HL-60 (cell line): ENCODE measurements at regions not wholly inside any gene's neighbourhood (a gene's known extent, or its start where the extent isn't known, plus 50 kb on each side); places are given as distances from the start of the nearest gene placed in this dataset.

Source experiments
- GABPA ChIP-seq: IDR thresholded peaks from 2 replicates; pipeline ENCODE4 v1.6.1; 2012; ENCODE audit warnings: low read depth
- POLR2AphosphoS5 ChIP-seq: IDR thresholded peaks from 2 replicates; pipeline ENCODE4 v1.6.1; 2012; ENCODE audit warnings: low read depth
- SPI1 ChIP-seq: IDR thresholded peaks from 2 replicates; pipeline ENCODE4 v1.6.1; 2012; ENCODE audit warnings: low read depth, mild to moderate bottlenecking, borderline replicate concordance
- TF ChIP-seq, protein P1 (sequence below): IDR thresholded peaks from one replicate; pipeline ENCODE4 v1.5.1; 2011; ENCODE audit warnings: low read length, control low read depth, inconsistent platforms; ENCODE audit not compliant: insufficient read depth
- TF ChIP-seq, protein P2 (sequence below): IDR thresholded peaks from 2 replicates; pipeline ENCODE4 v1.6.1; 2012; ENCODE audit warnings: low read depth; ENCODE audit not compliant: insufficient replicate concordance

DNA sequence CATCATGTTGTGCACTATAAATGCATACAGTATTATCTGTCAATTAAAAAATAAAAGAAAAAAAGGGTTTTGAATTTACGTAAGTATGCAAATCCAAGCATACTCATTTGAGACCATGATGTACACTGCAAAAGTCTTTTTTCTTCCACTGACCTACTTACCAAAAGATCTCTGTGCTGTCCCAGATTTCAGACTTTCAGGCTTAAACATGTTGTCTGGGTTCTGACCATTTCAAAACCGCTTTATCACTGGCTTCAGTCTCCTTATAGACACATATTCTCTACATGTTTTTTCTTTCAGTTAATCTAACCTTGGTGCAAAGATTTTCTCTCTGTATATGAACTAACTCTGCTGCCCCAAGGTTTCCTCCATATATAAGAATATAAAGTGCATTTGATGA, 58.6 kb upstream of the CXCL8 start:
- TF ChIP-seq POLR2AphosphoS5, result no peak
- no peak for TF ChIP-seq GABPA
- TF ChIP-seq, protein P1, sequence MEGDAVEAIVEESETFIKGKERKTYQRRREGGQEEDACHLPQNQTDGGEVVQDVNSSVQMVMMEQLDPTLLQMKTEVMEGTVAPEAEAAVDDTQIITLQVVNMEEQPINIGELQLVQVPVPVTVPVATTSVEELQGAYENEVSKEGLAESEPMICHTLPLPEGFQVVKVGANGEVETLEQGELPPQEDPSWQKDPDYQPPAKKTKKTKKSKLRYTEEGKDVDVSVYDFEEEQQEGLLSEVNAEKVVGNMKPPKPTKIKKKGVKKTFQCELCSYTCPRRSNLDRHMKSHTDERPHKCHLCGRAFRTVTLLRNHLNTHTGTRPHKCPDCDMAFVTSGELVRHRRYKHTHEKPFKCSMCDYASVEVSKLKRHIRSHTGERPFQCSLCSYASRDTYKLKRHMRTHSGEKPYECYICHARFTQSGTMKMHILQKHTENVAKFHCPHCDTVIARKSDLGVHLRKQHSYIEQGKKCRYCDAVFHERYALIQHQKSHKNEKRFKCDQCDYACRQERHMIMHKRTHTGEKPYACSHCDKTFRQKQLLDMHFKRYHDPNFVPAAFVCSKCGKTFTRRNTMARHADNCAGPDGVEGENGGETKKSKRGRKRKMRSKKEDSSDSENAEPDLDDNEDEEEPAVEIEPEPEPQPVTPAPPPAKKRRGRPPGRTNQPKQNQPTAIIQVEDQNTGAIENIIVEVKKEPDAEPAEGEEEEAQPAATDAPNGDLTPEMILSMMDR, result no peak
- TF ChIP-seq, protein P2, sequence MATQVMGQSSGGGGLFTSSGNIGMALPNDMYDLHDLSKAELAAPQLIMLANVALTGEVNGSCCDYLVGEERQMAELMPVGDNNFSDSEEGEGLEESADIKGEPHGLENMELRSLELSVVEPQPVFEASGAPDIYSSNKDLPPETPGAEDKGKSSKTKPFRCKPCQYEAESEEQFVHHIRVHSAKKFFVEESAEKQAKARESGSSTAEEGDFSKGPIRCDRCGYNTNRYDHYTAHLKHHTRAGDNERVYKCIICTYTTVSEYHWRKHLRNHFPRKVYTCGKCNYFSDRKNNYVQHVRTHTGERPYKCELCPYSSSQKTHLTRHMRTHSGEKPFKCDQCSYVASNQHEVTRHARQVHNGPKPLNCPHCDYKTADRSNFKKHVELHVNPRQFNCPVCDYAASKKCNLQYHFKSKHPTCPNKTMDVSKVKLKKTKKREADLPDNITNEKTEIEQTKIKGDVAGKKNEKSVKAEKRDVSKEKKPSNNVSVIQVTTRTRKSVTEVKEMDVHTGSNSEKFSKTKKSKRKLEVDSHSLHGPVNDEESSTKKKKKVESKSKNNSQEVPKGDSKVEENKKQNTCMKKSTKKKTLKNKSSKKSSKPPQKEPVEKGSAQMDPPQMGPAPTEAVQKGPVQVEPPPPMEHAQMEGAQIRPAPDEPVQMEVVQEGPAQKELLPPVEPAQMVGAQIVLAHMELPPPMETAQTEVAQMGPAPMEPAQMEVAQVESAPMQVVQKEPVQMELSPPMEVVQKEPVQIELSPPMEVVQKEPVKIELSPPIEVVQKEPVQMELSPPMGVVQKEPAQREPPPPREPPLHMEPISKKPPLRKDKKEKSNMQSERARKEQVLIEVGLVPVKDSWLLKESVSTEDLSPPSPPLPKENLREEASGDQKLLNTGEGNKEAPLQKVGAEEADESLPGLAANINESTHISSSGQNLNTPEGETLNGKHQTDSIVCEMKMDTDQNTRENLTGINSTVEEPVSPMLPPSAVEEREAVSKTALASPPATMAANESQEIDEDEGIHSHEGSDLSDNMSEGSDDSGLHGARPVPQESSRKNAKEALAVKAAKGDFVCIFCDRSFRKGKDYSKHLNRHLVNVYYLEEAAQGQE, result no peak
- TF ChIP-seq SPI1, result no peak
